Sigmoid colon (tissue), 6 donors: ENCODE measurements at regions not wholly inside any gene's neighbourhood (a gene's known extent, or its start where the extent isn't known, plus 50 kb on each side); places are given as distances from the start of the nearest gene placed in this dataset.

ENCODE experiments used
- DNase-seq: peaks from one replicate; pipeline ENCODE4 v3.0.0-alpha.2; 2019
- H3K27ac ChIP-seq, 4 donors: fragments of 200-600 bp; sonication (generic); one replicate each; pipeline ENCODE4 v1.5.1; 2016 to 2019; ENCODE audit warnings: mild to moderate bottlenecking in 1 of 4
- H3K27me3 ChIP-seq, 3 donors: fragments of 200-600 bp; sonication (generic); one replicate each; pipeline ENCODE4 v1.5.1; 2019; ENCODE audit warnings: mild to moderate bottlenecking in 1 of 3
- H3K36me3 ChIP-seq, 4 donors: fragments of 200-600 bp; sonication (generic); one replicate each; pipeline ENCODE4 v1.5.1; 2016 to 2019
- H3K4me1 ChIP-seq, 4 donors: fragments of 200-600 bp; sonication (generic); one replicate each; pipeline ENCODE4 v1.5.1; 2017 to 2019
- H3K4me3 ChIP-seq, 4 donors: fragments of 200-600 bp; sonication (generic); one replicate each; pipeline ENCODE4 v1.5.1; 2017 to 2019; ENCODE audit warnings: mild to moderate bottlenecking in 2 of 4, moderate library complexity in 1 of 4
- H3K9me3 ChIP-seq, 4 donors: fragments of 200-600 bp in 3 of 4; sonication (generic) in 3 of 4; one replicate each; pipeline versions ENCODE4 v1.5.1 to v1.6.1; 2013 to 2019
- EP300 ChIP-seq, 4 donors: sonication (generic); formaldehyde crosslinking; IDR thresholded peaks; one replicate each; pipeline ENCODE4 v1.6.1; 2017; ENCODE audit warnings: antibody characterized with exemption in 4 of 4
- POLR2A ChIP-seq, 2 donors: fragments of 450-650 bp; IDR thresholded peaks; one replicate each; pipeline ENCODE4 v1.6.1; 2016; ENCODE audit warnings: antibody characterized with exemption in 2 of 2, mild to moderate bottlenecking in 2 of 2, moderate library complexity in 2 of 2
- POLR2AphosphoS5 ChIP-seq, 4 donors: sonication (generic); formaldehyde crosslinking; IDR thresholded peaks; one replicate each; pipeline ENCODE4 v1.6.1; 2017; ENCODE audit warnings: antibody characterized with exemption in 4 of 4
- WGBS, 2 donors: extraction: QIAGEN DNeasy Blood & Tissue Kit; methylation state at CpG; one replicate each; pipeline ENCODE4 v1.1.7; 2013; 5-methylcytosine and 5-hydroxymethylcytosine counted together
- intact Hi-C: fragments of 100-400 bp; cut with DNase I; formaldehyde crosslinking; loops from one replicate; pipeline ENCODE4 v1.15.1; 2023
- TF ChIP-seq, protein P1 (sequence below), 4 experiments: fragments of 450-650 bp in 3 of 4; fragments of 200-600 bp in 1 of 4; IDR thresholded peaks; one replicate each; pipeline ENCODE4 v1.5.1; 2016 to 2019; ENCODE audit warnings: antibody characterized with exemption in 4 of 4, mild to moderate bottlenecking in 3 of 4, moderate library complexity in 2 of 4
- donor health status: healthy with polysubstance abuse.
- donor health status: healthy.

DNA sequence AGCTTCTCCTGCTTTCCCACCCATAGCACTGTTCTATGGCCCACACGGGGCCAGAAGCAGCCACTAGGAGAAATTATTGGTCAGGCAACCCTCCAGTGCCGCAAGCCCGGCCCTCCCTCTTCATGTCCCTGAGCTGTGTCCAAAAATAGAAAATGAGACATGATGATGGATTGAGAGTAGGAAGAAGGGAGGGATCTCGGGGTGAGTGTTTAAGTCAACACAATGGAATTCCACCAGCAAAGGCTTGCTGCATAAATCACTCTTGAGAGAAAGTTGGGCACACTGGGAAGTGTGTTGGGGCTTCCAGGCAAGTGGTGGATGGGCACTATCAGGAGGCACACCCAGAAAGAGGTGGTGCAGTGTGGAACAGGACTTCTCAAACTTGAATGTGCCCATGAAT, 94.2 kb downstream of the LLPH start:
- WGBS, 2 donors: 64 to 65% methylated on average over 4 of the region's 4 CpGs
- H3K36me3 ChIP-seq: no peaks in the 10 kb centered on the region
- intact Hi-C loops: no loop called here
- DNase-seq: no peak
- H3K27me3 ChIP-seq: peaks cover 0 to 5% (median 0%) of the 10 kb centered on the region in 3 donors
- no peak overlapping the region for H3K4me3 ChIP-seq
- no peak for TF ChIP-seq POLR2A (IDR thresholded peaks at IDR 0.05)
- TF ChIP-seq, protein P1, sequence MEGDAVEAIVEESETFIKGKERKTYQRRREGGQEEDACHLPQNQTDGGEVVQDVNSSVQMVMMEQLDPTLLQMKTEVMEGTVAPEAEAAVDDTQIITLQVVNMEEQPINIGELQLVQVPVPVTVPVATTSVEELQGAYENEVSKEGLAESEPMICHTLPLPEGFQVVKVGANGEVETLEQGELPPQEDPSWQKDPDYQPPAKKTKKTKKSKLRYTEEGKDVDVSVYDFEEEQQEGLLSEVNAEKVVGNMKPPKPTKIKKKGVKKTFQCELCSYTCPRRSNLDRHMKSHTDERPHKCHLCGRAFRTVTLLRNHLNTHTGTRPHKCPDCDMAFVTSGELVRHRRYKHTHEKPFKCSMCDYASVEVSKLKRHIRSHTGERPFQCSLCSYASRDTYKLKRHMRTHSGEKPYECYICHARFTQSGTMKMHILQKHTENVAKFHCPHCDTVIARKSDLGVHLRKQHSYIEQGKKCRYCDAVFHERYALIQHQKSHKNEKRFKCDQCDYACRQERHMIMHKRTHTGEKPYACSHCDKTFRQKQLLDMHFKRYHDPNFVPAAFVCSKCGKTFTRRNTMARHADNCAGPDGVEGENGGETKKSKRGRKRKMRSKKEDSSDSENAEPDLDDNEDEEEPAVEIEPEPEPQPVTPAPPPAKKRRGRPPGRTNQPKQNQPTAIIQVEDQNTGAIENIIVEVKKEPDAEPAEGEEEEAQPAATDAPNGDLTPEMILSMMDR (IDR thresholded peaks at IDR 0.05): no peak
- peak in 2 of 4 donors; percentile 37 to 49 for TF ChIP-seq POLR2AphosphoS5 (IDR thresholded peaks at IDR 0.05)
- TF ChIP-seq EP300 (IDR thresholded peaks at IDR 0.05): no peak
- H3K27ac ChIP-seq: peak overlapping the region in 1 of 4 donors; percentile 7
- peaks cover 0 to 11% (median 7%) of the 10 kb centered on the region in 4 donors for H3K4me1 ChIP-seq
- H3K9me3 ChIP-seq: no peaks in the 10 kb centered on the region

DNA sequence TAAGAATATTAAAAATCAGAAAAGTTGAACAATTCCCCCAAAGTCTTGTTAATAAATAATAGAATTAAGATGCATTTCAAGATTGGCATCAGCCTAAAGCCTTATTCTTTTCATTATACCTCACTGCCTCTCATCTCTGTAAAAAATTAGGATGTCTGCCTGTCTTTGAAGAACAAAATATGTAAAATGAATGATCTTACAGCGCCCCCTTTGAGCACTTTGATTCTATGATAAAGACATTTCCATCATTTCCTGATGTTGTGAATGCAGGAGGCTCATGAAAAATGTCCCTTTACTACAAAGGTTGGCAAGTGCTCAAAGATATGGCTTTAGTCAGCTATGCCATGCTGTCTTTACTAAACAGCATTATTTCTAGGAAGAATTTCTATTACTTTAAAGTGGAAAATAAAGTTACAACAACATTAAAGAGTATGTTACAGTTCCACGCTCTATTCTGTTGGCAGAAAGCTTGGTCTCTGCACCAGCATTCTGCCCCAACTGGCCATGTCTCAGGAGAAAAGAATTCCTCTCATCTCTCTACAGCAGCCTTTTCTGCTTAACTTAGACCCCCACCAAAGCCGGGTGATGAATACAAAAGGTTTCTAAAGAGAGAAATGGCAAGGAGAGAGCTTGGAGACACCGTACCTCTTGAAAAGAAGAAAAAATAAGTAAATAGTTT, 95.1 kb downstream of the LLPH start:
- Histone ChIP-seq H3K27ac (peak overlapping the region in 1 of 4 donors; percentile 7), H3K9me3 (no peaks in the 10 kb centered on the region), H3K36me3 (no peaks in the 10 kb centered on the region), H3K4me3 (no peak overlapping the region), H3K27me3 (peaks cover 0 to 5% (median 0%) of the 10 kb centered on the region in 3 donors), H3K4me1 (peaks cover 0 to 11% (median 7%) of the 10 kb centered on the region in 4 donors)
- DNase-seq: no peak
- TF ChIP-seq POLR2A (IDR thresholded peaks at IDR 0.05): no peak
- TF ChIP-seq, protein P1 (IDR thresholded peaks at IDR 0.05): peak in 1 of 4 experiments; percentile 13
- 55 to 57% methylated on average over 4 of the region's 4 CpGs for WGBS, 2 donors
- intact Hi-C loops: no loop called here

DNA sequence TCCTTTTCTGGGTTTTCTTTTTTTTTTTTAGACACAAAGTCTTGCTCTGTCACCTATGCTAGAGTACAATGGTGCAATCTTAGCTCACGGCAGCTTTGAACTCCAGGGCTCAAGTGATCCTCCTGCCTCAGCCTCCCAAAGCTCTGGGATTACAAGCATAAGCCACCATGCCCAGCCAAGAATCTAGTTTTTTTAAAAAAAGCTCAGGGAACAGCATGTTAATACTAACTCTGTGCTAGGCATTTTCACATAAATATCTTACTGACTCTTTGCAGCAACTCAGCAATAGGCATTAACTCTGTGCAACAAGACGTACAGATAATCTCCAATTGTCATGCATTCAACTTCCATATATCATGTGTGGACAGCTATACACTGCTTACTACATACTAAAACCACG, 97.4 kb downstream of the LLPH start:
- WGBS, 2 donors: 82 to 87% methylated on average over 3 of the region's 3 CpGs
- H3K27ac ChIP-seq: no peak overlapping the region
- H3K9me3 ChIP-seq: no peaks in the 10 kb centered on the region
- peaks cover 0 to 5% (median 0%) of the 10 kb centered on the region in 3 donors for H3K27me3 ChIP-seq
- H3K4me3 ChIP-seq: no peak overlapping the region
- no peak for TF ChIP-seq EP300 (IDR thresholded peaks at IDR 0.05)
- TF ChIP-seq, protein P1 (IDR thresholded peaks at IDR 0.05): no peak
- no peak for TF ChIP-seq POLR2A (IDR thresholded peaks at IDR 0.05)
- TF ChIP-seq POLR2AphosphoS5 (IDR thresholded peaks at IDR 0.05): no peak
- H3K4me1 ChIP-seq: peaks cover 0 to 11% (median 7%) of the 10 kb centered on the region in 4 donors
- intact Hi-C loops: no loop called here
- DNase-seq: no peak
- no peaks in the 10 kb centered on the region for H3K36me3 ChIP-seq

DNA sequence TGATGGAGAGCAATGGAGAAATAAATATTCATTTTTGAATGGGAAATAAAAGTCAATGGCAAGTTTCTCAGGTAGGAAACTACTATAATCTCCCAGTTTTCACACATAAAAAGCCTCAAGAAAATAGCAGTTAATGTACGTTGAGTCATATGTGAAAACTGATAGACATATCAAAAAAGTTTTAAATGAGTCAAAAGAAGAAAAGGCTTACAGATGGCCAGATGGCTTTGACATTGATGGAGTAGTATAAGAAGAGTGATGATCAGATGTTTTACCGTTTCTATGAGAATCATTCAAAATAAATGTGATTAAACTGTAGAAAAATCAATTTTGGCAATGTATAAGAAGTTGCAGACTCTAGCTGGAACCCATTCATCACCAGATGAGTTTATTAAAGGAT, 97.8 kb downstream of the LLPH start:
- Histone ChIP-seq H3K27ac (no peak overlapping the region), H3K4me1 (peaks cover 0 to 11% (median 7%) of the 10 kb centered on the region in 4 donors), H3K27me3 (peaks cover 0 to 5% (median 0%) of the 10 kb centered on the region in 3 donors), H3K4me3 (no peak overlapping the region), H3K36me3 (no peaks in the 10 kb centered on the region), H3K9me3 (no peaks in the 10 kb centered on the region)
- TF ChIP-seq, protein P1 (IDR thresholded peaks at IDR 0.05): no peak
- TF ChIP-seq EP300 (IDR thresholded peaks at IDR 0.05) (no peak), POLR2A (IDR thresholded peaks at IDR 0.05) (no peak), POLR2AphosphoS5 (IDR thresholded peaks at IDR 0.05) (no peak)
- no peak for DNase-seq
- WGBS, 2 donors: 82 to 83% methylated on average over 2 of the region's 2 CpGs
- intact Hi-C loops: no loop called here
